HS-5 (cell line): ENCODE measurements at regions not wholly inside any gene's neighbourhood (a gene's known extent, or its start where the extent isn't known, plus 50 kb on each side); places are given as distances from the start of the nearest gene placed in this dataset.
"Not testable (repeated sequence)": the region's sequence is repeated elsewhere in the genome, so short reads cannot be mapped to it uniquely, and the experiment has no call there.

ENCODE experiments used
- DNase-seq: peaks from one replicate; pipeline ENCODE4 v3.0.0-alpha.2; 2012; ENCODE audit warnings: low read depth

- DNase-seq = no peak
Observed at GRCh38 chr18:22566703-22567420, 149.1 kb upstream of the CTAGE1 start.

GRCh38 chr18:22567794-22568193, 150.1 kb upstream of the CTAGE1 start:
- no peak for DNase-seq

GRCh38 chr18:22570492-22570891, 152.8 kb upstream of the CTAGE1 start:
- no peak for DNase-seq

GRCh38 chr18:22572341-22572740, 154.6 kb upstream of the CTAGE1 start:
- DNase-seq = no peak

GRCh38 chr18:22579271-22579670, 161.6 kb upstream of the CTAGE1 start:
- DNase-seq = no peak

- DNase-seq = no peak
Observed at GRCh38 chr18:22585333-22585732, 167.6 kb upstream of the CTAGE1 start.

GRCh38 chr18:22585821-22586220, 168.1 kb upstream of the CTAGE1 start:
- DNase-seq = no peak

GRCh38 chr18:22591222-22591621, 173.5 kb upstream of the CTAGE1 start:
- no peak for DNase-seq

- no peak for DNase-seq
Observed at GRCh38 chr18:22594155-22594690, 176.5 kb upstream of the CTAGE1 start.

- DNase-seq = no peak
Observed at GRCh38 chr18:22601481-22601880, 183.8 kb upstream of the CTAGE1 start.

GRCh38 chr18:22602456-22602855, 184.7 kb upstream of the CTAGE1 start:
- not testable (repeated sequence) for DNase-seq

GRCh38 chr18:22603902-22604301, 186.2 kb upstream of the CTAGE1 start:
- DNase-seq = no peak

- DNase-seq = no peak
Observed at GRCh38 chr18:22604390-22604985, 186.8 kb upstream of the CTAGE1 start.

GRCh38 chr18:22604986-22605421, 187.3 kb upstream of the CTAGE1 start:
- no peak for DNase-seq

- DNase-seq = no peak
Observed at GRCh38 chr18:22605736-22606135, 188.0 kb upstream of the CTAGE1 start.

- no peak for DNase-seq
Observed at GRCh38 chr18:22606563-22607283, 189.0 kb upstream of the CTAGE1 start.

GRCh38 chr18:22607284-22607635, 189.5 kb upstream of the CTAGE1 start:
- DNase-seq = no peak

GRCh38 chr18:22608847-22609246, 191.1 kb upstream of the CTAGE1 start:
- DNase-seq = no peak

- no peak for DNase-seq
Observed at GRCh38 chr18:22609642-22610041, 191.9 kb upstream of the CTAGE1 start.

- DNase-seq = no peak
Observed at GRCh38 chr18:22613058-22613690, 195.5 kb upstream of the CTAGE1 start.

GRCh38 chr18:22613788-22614187, 196.1 kb upstream of the CTAGE1 start:
- DNase-seq = peak; percentile 18

GRCh38 chr18:22623513-22623912, 205.8 kb upstream of the CTAGE1 start:
- no peak for DNase-seq

GRCh38 chr18:22624176-22624575, 206.5 kb upstream of the CTAGE1 start:
- DNase-seq = no peak
